ENCODE measurements at regions not wholly inside any gene's neighbourhood (a gene's known extent, or its start where the extent isn't known, plus 50 kb on each side); places are given as distances from the start of the nearest gene placed in this dataset.

DNA sequence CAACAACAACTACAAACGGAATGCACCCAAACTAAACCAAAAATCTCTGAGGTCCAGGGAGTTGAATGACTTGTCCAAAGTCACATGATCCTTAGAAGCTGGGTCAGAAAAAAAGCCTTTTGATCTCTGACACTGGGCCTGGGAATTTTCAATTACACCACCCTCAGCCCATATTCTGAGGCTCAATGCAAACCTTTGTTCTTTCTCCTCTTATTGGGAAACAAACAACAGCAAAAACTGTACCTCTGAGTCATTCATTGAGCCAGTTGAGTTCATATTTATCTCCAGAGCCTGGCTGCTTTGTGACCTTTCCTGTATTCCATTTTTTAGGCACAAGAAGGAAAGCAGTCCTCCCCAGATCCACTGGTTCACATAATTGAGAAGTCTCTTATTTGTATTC, 51.2 kb upstream of the SORCS1 start:
- Mint-ChIP-seq H3K9me3 (no peaks in the 10 kb centered on the region), H3K27ac (no peak overlapping the region), H3K4me3 (no peak overlapping the region), H3K36me3 (ENCODE audit: insufficient read depth in 1 of 3, low read depth in 3 of 3) (no peaks in the 10 kb centered on the region), H3K27me3 (ENCODE audit: low read depth) (no peaks in the 10 kb centered on the region; the same call in 1 of the 2 replicates), H3K4me1 (no peaks in the 10 kb centered on the region)
- no peak overlapping the region for H2BK12ac ChIP-seq (ENCODE audit: insufficient read length, low read depth, low read length)
- no CpG with 5 or more reads among the region's 1 CpG for WGBS (ENCODE audit: extremely low coverage, insufficient read length, low lambda C conversion rate)
- H4K8ac ChIP-seq (replicated peaks; ENCODE audit: insufficient read length, low read depth, low read length): no peak overlapping the region
- H3K23me2 ChIP-seq (ENCODE audit: insufficient read length, low read depth, low read length, poor library complexity, severe bottlenecking): no peaks in the 10 kb centered on the region
- TF ChIP-seq, protein P1, sequence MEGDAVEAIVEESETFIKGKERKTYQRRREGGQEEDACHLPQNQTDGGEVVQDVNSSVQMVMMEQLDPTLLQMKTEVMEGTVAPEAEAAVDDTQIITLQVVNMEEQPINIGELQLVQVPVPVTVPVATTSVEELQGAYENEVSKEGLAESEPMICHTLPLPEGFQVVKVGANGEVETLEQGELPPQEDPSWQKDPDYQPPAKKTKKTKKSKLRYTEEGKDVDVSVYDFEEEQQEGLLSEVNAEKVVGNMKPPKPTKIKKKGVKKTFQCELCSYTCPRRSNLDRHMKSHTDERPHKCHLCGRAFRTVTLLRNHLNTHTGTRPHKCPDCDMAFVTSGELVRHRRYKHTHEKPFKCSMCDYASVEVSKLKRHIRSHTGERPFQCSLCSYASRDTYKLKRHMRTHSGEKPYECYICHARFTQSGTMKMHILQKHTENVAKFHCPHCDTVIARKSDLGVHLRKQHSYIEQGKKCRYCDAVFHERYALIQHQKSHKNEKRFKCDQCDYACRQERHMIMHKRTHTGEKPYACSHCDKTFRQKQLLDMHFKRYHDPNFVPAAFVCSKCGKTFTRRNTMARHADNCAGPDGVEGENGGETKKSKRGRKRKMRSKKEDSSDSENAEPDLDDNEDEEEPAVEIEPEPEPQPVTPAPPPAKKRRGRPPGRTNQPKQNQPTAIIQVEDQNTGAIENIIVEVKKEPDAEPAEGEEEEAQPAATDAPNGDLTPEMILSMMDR (conservative IDR thresholded peaks at IDR 0.05): no peak
- H3K9ac ChIP-seq (ENCODE audit: extremely low read depth, insufficient read length, low read length): no peak overlapping the region
- H3T11ph ChIP-seq (ENCODE audit: low read length): no peak overlapping the region
- no peak for DNase-seq
- no peak overlapping the region for H3K56ac ChIP-seq (ENCODE audit: insufficient read length, low read depth, low read length)
- H3K4me1 ChIP-seq (ENCODE audit: insufficient read depth, low read length): no peaks in the 10 kb centered on the region
- H3K9me3 ChIP-seq (ENCODE audit: control insufficient read depth, low read depth, low read length): no peaks in the 10 kb centered on the region
- H2AFZ ChIP-seq (ENCODE audit: low read length): no peak overlapping the region
- no peaks in the 10 kb centered on the region for H3K79me2 ChIP-seq (ENCODE audit: insufficient read depth, low read length)
- H2AK5ac ChIP-seq (ENCODE audit: insufficient read length, low read length): no peak overlapping the region
- no peak overlapping the region for H3K14ac ChIP-seq (ENCODE audit: insufficient read depth, low read length)
- H4K91ac ChIP-seq (ENCODE audit: insufficient read length, low read depth, low read length): no peak overlapping the region
- H3K23ac ChIP-seq (ENCODE audit: insufficient read length, low read depth, low read length): no peak overlapping the region
- H3K18ac ChIP-seq (ENCODE audit: insufficient read length, low read depth, low read length): no peak overlapping the region
- no peaks in the 10 kb centered on the region for H3K27me3 ChIP-seq (ENCODE audit: insufficient read depth, low read length)
- no peak overlapping the region for H2BK120ac ChIP-seq (ENCODE audit: low read depth, low read length, poor library complexity, severe bottlenecking)
- no peak overlapping the region for H3K4me2 ChIP-seq (ENCODE audit: insufficient read depth, insufficient read length, low read length)
- no peaks in the 10 kb centered on the region for H4K20me1 ChIP-seq (ENCODE audit: control insufficient read depth, insufficient read depth, insufficient read length)
- H3K27ac ChIP-seq (ENCODE audit: insufficient read length, low read depth, low read length): no peak overlapping the region
- no peak overlapping the region for H2BK5ac ChIP-seq (ENCODE audit: insufficient read length, low read length)
- no peak overlapping the region for H2BK20ac ChIP-seq (ENCODE audit: low read depth, low read length, poor library complexity, severe bottlenecking)
- H2BK15ac ChIP-seq (ENCODE audit: low read depth, low read length): no peak overlapping the region
- H4K5ac ChIP-seq (ENCODE audit: insufficient read length, low read depth, low read length): no peak overlapping the region
- no peak overlapping the region for H3K4ac ChIP-seq (ENCODE audit: low read depth, low read length)
- H3K79me1 ChIP-seq (ENCODE audit: insufficient read depth, low read depth, low read length, poor library complexity, severe bottlenecking): no peaks in the 10 kb centered on the region

All from H9 (cell line).